RWPE2 (cell line): ENCODE measurements at regions not wholly inside any gene's neighbourhood (a gene's known extent, or its start where the extent isn't known, plus 50 kb on each side); places are given as distances from the start of the nearest gene placed in this dataset.

Experiments
- ATAC-seq: fragments of 200-7000 bp; cut with Tn5 transposase; 3 replicates; pipeline ENCODE4 v1.9.1; 2021; ENCODE audit warnings: low read depth
- DNase-seq: peaks from one replicate; pipeline ENCODE4 v3.0.0-alpha.2; 2020; ENCODE audit warnings: low spot score
- H3K27ac ChIP-seq: fragments of 450-650 bp; 2 replicates; pipeline ENCODE4 v1.5.1; 2017; ENCODE audit warnings: mild to moderate bottlenecking; ENCODE audit not compliant: poor library complexity, severe bottlenecking
- H3K27me3 ChIP-seq: fragments of 250-450 bp; sonication (Bioruptor Pico); 2 replicates; pipeline ENCODE4 v1.5.1; 2021; ENCODE audit warnings: mild to moderate bottlenecking, moderate library complexity; ENCODE audit not compliant: insufficient read depth, poor library complexity, severe bottlenecking
- H3K36me3 ChIP-seq: fragments of 250-450 bp; sonication (Bioruptor Pico); 2 replicates; pipeline ENCODE4 v1.5.1; 2020; ENCODE audit warnings: low read depth, mild to moderate bottlenecking, moderate library complexity
- H3K4me1 ChIP-seq: fragments of 250-450 bp; sonication (Bioruptor Pico); 2 replicates; pipeline ENCODE4 v1.5.1; 2021; ENCODE audit warnings: mild to moderate bottlenecking, moderate library complexity; ENCODE audit not compliant: insufficient read depth, poor library complexity, severe bottlenecking
- H3K4me3 ChIP-seq: fragments of 250-450 bp; sonication (Bioruptor Pico); 2 replicates; pipeline ENCODE4 v1.5.1; 2021; ENCODE audit warnings: mild to moderate bottlenecking, moderate library complexity; ENCODE audit not compliant: severe bottlenecking
- H3K9me3 ChIP-seq: fragments of 250-450 bp; sonication (Bioruptor Pico); 2 replicates; pipeline ENCODE4 v1.5.1; 2021; ENCODE audit warnings: mild to moderate bottlenecking, moderate library complexity; ENCODE audit not compliant: severe bottlenecking
- CTCF ChIP-seq: fragments of 450-650 bp; IDR thresholded peaks from one replicate; pipeline ENCODE4 v1.5.1; 2017; ENCODE audit warnings: mild to moderate bottlenecking, moderate library complexity; ENCODE audit not compliant: poor library complexity, severe bottlenecking

GRCh38 chr1:30248373-30248772 lies 475.0 kb downstream of the MATN1 start:
- no peak for TF ChIP-seq CTCF
- ATAC-seq (no peak), DNase-seq (no peak)
- Histone ChIP-seq H3K4me1 (no peaks in the 10 kb centered on the region), H3K36me3 (no peaks in the 10 kb centered on the region), H3K4me3 (no peak overlapping the region), H3K27ac (no peak overlapping the region), H3K9me3 (no peaks in the 10 kb centered on the region), H3K27me3 (peaks cover 28% of the 10 kb centered on the region)

- Histone ChIP-seq H3K36me3 (no peaks in the 10 kb centered on the region), H3K4me3 (no peak overlapping the region), H3K4me1 (no peaks in the 10 kb centered on the region), H3K9me3 (no peaks in the 10 kb centered on the region), H3K27ac (no peak overlapping the region), H3K27me3 (peaks cover 17% of the 10 kb centered on the region)
- no peak for ATAC-seq
- DNase-seq: peak; percentile 17
- no peak for TF ChIP-seq CTCF
These were observed 478.6 kb downstream of the MATN1 start for GRCh38 chr1:30244801-30245200.

- H3K4me1 ChIP-seq: no peaks in the 10 kb centered on the region
- H3K27me3 ChIP-seq: peaks cover 7% of the 10 kb centered on the region
- TF ChIP-seq CTCF: no peak
- ATAC-seq (no peak), DNase-seq (peak; percentile 8)
- no peak overlapping the region for H3K4me3 ChIP-seq
- no peaks in the 10 kb centered on the region for H3K36me3 ChIP-seq
- no peaks in the 10 kb centered on the region for H3K9me3 ChIP-seq
- no peak overlapping the region for H3K27ac ChIP-seq
These were observed 480.5 kb downstream of the MATN1 start for GRCh38 chr1:30242722-30243457.

- ATAC-seq (no peak), DNase-seq (peak; percentile 19)
- no peaks in the 10 kb centered on the region for H3K9me3 ChIP-seq
- peaks cover 3% of the 10 kb centered on the region for H3K27me3 ChIP-seq
- H3K4me3 ChIP-seq: no peak overlapping the region
- H3K36me3 ChIP-seq: no peaks in the 10 kb centered on the region
- no peak overlapping the region for H3K27ac ChIP-seq
- no peak for TF ChIP-seq CTCF
- no peaks in the 10 kb centered on the region for H3K4me1 ChIP-seq
These were observed 481.2 kb downstream of the MATN1 start for GRCh38 chr1:30242168-30242567.

GRCh38 chr1:30241681-30242080 lies 481.7 kb downstream of the MATN1 start:
- TF ChIP-seq CTCF: no peak
- Histone ChIP-seq H3K9me3 (no peaks in the 10 kb centered on the region), H3K27ac (no peak overlapping the region), H3K4me1 (no peaks in the 10 kb centered on the region), H3K4me3 (no peak overlapping the region), H3K27me3 (peaks cover 3% of the 10 kb centered on the region), H3K36me3 (no peaks in the 10 kb centered on the region)
- DNase-seq (peak; percentile 19), ATAC-seq (no peak)
